CD14-positive monocyte (primary cell): ENCODE measurements at regions not wholly inside any gene's neighbourhood (a gene's known extent, or its start where the extent isn't known, plus 50 kb on each side); places are given as distances from the start of the nearest gene placed in this dataset.

Experiments
- DNase-seq, 3 donors: peaks; one replicate each; pipeline ENCODE4 v3.0.0-alpha.2; 2011 to 2022
- H2AFZ ChIP-seq: 2 replicates; pipeline ENCODE4 v1.6.0; 2012; ENCODE audit warnings: mild to moderate bottlenecking, low read depth, low read length, inconsistent platforms; ENCODE audit not compliant: insufficient read depth, poor library complexity, severe bottlenecking
- H3K27ac ChIP-seq, 2 donors: 1 replicate in 1 of 2; 2 replicates in 1 of 2; pipeline ENCODE4 v1.5.1; 2012 to 2013; ENCODE audit warnings: low read length in 2 of 2, control low read depth in 1 of 2, inconsistent platforms in 1 of 2, low read depth in 1 of 2, mild to moderate bottlenecking in 1 of 2
- H3K27me3 ChIP-seq, 2 donors: one replicate each; pipeline versions ENCODE4 v1.6.0 to v1.6.1; 2011 to 2013; ENCODE audit warnings: low read length in 2 of 2; ENCODE audit not compliant: control insufficient read depth in 2 of 2, insufficient read depth in 2 of 2
- H3K36me3 ChIP-seq, 2 donors: replicated peaks in 1 of 2; 1 replicate in 1 of 2; 2 replicates in 1 of 2; pipeline versions ENCODE4 v1.5.1 to v1.6.1; 2012 to 2013; ENCODE audit warnings: low read length in 2 of 2, control low read depth in 1 of 2, inconsistent platforms in 1 of 2, mild to moderate bottlenecking in 1 of 2; ENCODE audit not compliant: insufficient read depth in 2 of 2, control insufficient read depth in 1 of 2
- H3K4me1 ChIP-seq, 2 donors: 1 replicate in 1 of 2; 2 replicates in 1 of 2; pipeline versions ENCODE4 v1.5.1 to v1.6.1; 2012 to 2013; ENCODE audit warnings: low read length in 2 of 2, control low read depth in 1 of 2, inconsistent platforms in 1 of 2, mild to moderate bottlenecking in 1 of 2, moderate library complexity in 1 of 2; ENCODE audit not compliant: insufficient read depth in 2 of 2, control insufficient read depth in 1 of 2
- H3K4me2 ChIP-seq: replicated peaks from 2 replicates; pipeline ENCODE3; 2012; ENCODE audit warnings: low read length, moderate library complexity, mild to moderate bottlenecking; ENCODE audit not compliant: poor library complexity, severe bottlenecking; ENCODE audit errors: extremely low read depth
- H3K4me3 ChIP-seq, 3 experiments: fragments of 200-600 bp in 1 of 3; sonication (generic) in 1 of 3; replicated peaks in 1 of 3; 1 replicate in 2 of 3; 2 replicates in 1 of 3; pipeline ENCODE4 v1.5.1; 2011 to 2013; ENCODE audit warnings: low read length in 3 of 3, mild to moderate bottlenecking in 3 of 3, control low read depth in 2 of 3, low read depth in 2 of 3, inconsistent platforms in 1 of 3, moderate library complexity in 1 of 3
- H3K79me2 ChIP-seq: 2 replicates; pipeline ENCODE4 v1.6.0; 2012; ENCODE audit warnings: mild to moderate bottlenecking, control low read depth, inconsistent platforms, low read length, moderate library complexity; ENCODE audit not compliant: insufficient read depth
- H3K9ac ChIP-seq: 2 replicates; pipeline ENCODE4 v1.6.0; 2017; ENCODE audit warnings: low read length, mild to moderate bottlenecking; ENCODE audit not compliant: insufficient read depth, poor library complexity, severe bottlenecking
- H3K9me3 ChIP-seq, 2 donors: replicated peaks in 1 of 2; 1 replicate in 1 of 2; 2 replicates in 1 of 2; pipeline versions ENCODE4 v1.5.1 to v1.6.1; 2012 to 2013; ENCODE audit warnings: low read length in 2 of 2, control low read depth in 1 of 2; ENCODE audit not compliant: control insufficient read depth in 1 of 2, insufficient read depth in 1 of 2
- H4K20me1 ChIP-seq: 2 replicates; pipeline ENCODE4 v1.6.0; 2012; ENCODE audit warnings: mild to moderate bottlenecking, low read length, control low read depth, moderate library complexity; ENCODE audit not compliant: insufficient read depth
- H3K27ac Mint-ChIP-seq, 7 donors: one replicate each; pipeline ENCODE4 v1.8.0; 2020; ENCODE audit warnings: mild to moderate bottlenecking in 7 of 7, mixed read lengths in 7 of 7, moderate library complexity in 6 of 7, inconsistent platforms in 2 of 7
- H3K27me3 Mint-ChIP-seq, 3 donors: one replicate each; pipeline ENCODE4 v1.8.0; 2021 to 2022; ENCODE audit warnings: low read depth in 3 of 3, mild to moderate bottlenecking in 3 of 3, mixed read lengths in 3 of 3, moderate library complexity in 3 of 3, inconsistent platforms in 1 of 3
- H3K36me3 Mint-ChIP-seq, 2 donors: one replicate each; pipeline ENCODE4 v1.8.0; 2020; ENCODE audit warnings: mixed read lengths in 2 of 2, inconsistent platforms in 1 of 2, mild to moderate bottlenecking in 1 of 2
- H3K4me1 Mint-ChIP-seq: one replicate; pipeline ENCODE4 v1.8.0; 2020; ENCODE audit warnings: mild to moderate bottlenecking, mixed read lengths
- H3K4me3 Mint-ChIP-seq, 2 donors: one replicate each; pipeline ENCODE4 v1.8.0; 2020; ENCODE audit warnings: mild to moderate bottlenecking in 2 of 2, mixed read lengths in 2 of 2, moderate library complexity in 1 of 2
- H3K9me3 Mint-ChIP-seq, 7 donors: one replicate each; pipeline ENCODE4 v1.8.0; 2020 to 2022; ENCODE audit warnings: mixed read lengths in 7 of 7, mild to moderate bottlenecking in 6 of 7, moderate library complexity in 6 of 7, inconsistent platforms in 2 of 7
- WGBS: methylation state at CpG from one replicate; pipeline ENCODE4 v1.1.5; 2013; ENCODE audit warnings: missing lambda C conversion rate; ENCODE audit not compliant: insufficient coverage; 5-methylcytosine and 5-hydroxymethylcytosine counted together
- intact Hi-C, 2 donors: fragments of 100-400 bp; cut with micrococcal nuclease; formaldehyde crosslinking; loops; one replicate each; pipeline versions ENCODE4 v1.15.0 to v1.15.1; 2023
- TF ChIP-seq, protein P1 (sequence below): fragments of 200-600 bp; IDR thresholded peaks from one replicate; pipeline ENCODE4 v1.8.0; 2022; ENCODE audit warnings: antibody characterized with exemption, mild to moderate bottlenecking

DNA sequence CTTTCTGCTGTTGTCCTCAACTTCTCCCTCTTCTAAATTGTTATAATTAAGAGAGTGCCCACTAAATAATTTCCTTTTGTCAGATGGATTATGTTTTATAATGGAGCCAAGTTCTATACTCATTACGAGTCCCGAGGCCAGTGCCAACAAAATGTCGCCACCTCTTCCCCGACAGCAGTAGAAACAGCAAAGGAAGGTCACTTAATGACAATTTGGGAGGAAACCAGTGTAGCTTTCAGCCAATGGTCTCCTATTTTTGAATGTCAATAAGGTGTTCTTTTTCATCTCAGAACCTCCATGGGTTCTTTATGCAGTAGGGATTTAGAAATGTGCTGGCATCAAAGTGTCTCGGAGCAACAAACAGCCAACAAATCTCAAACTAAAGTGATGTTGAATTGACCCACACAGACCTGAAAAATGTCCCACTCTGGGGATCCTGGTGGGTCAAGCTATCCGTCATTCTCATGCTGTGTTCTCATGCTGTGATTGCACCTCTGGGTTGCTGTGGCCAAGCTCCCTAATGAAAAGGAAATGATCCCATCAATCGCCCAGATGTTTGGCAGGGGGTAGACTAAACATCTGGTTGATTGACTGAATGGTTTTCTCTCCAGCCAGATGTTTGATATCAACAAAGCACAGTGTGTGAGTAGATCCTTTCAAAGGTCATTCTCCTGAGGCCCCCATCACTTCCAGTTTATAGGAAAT lies 291.9 kb downstream of the DMAC1 start:
- no peak overlapping the region for H3K9ac ChIP-seq
- no peaks in the 10 kb centered on the region for H4K20me1 ChIP-seq
- peaks cover 0 to 4% (median 0%) of the 10 kb centered on the region in 7 donors for H3K9me3 Mint-ChIP-seq
- no peaks in the 10 kb centered on the region for H3K27me3 ChIP-seq
- H3K4me3 Mint-ChIP-seq, result no peak overlapping the region
- no peaks in the 10 kb centered on the region for H3K9me3 ChIP-seq
- H3K4me3 ChIP-seq, result no peak overlapping the region
- H3K27me3 Mint-ChIP-seq, result no peaks in the 10 kb centered on the region
- intact Hi-C loops, result no loop called here
- no peak overlapping the region for H3K27ac Mint-ChIP-seq
- no peaks in the 10 kb centered on the region for H3K36me3 Mint-ChIP-seq
- no peak for DNase-seq
- no peak overlapping the region for H3K27ac ChIP-seq
- H3K4me1 Mint-ChIP-seq, result no peaks in the 10 kb centered on the region
- H2AFZ ChIP-seq, result no peak overlapping the region
- no peak overlapping the region for H3K4me2 ChIP-seq
- TF ChIP-seq, protein P1, sequence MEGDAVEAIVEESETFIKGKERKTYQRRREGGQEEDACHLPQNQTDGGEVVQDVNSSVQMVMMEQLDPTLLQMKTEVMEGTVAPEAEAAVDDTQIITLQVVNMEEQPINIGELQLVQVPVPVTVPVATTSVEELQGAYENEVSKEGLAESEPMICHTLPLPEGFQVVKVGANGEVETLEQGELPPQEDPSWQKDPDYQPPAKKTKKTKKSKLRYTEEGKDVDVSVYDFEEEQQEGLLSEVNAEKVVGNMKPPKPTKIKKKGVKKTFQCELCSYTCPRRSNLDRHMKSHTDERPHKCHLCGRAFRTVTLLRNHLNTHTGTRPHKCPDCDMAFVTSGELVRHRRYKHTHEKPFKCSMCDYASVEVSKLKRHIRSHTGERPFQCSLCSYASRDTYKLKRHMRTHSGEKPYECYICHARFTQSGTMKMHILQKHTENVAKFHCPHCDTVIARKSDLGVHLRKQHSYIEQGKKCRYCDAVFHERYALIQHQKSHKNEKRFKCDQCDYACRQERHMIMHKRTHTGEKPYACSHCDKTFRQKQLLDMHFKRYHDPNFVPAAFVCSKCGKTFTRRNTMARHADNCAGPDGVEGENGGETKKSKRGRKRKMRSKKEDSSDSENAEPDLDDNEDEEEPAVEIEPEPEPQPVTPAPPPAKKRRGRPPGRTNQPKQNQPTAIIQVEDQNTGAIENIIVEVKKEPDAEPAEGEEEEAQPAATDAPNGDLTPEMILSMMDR, result no peak
- no peaks in the 10 kb centered on the region for H3K4me1 ChIP-seq
- H3K36me3 ChIP-seq, result no peaks in the 10 kb centered on the region
- WGBS, result 89% methylated on average over 1 of the region's 7 CpGs
- no peaks in the 10 kb centered on the region for H3K79me2 ChIP-seq

DNA sequence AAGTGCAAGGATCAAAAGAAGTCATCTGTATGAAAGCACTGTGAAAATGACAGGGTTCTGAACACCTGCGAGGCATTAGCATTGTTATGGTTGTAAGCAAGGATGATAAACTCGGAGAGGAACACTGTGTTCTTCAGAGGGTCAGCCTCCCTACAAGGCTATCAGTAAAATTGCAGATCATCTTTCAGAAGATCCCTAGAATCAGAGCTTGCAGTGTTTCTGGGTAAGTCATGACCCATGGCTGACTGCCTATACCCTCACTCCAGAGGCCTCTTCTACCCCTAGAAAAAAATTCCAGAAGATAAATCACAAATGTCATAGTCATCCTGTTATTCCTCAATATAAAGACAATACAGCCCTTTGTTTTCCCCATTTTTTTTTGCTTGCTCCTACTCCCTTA lies 292.6 kb downstream of the DMAC1 start:
- no peak overlapping the region for H3K4me3 ChIP-seq
- TF ChIP-seq, protein P1, result no peak
- no peaks in the 10 kb centered on the region for H3K4me1 Mint-ChIP-seq
- no peak overlapping the region for H3K27ac Mint-ChIP-seq
- H3K9me3 Mint-ChIP-seq, result peaks cover 0 to 8% (median 0%) of the 10 kb centered on the region in 7 donors
- no peak for DNase-seq
- H3K9ac ChIP-seq, result no peak overlapping the region
- no peaks in the 10 kb centered on the region for H4K20me1 ChIP-seq
- no peak overlapping the region for H3K4me3 Mint-ChIP-seq
- no peak overlapping the region for H3K27ac ChIP-seq
- 100% methylated on average over 1 of the region's 2 CpGs for WGBS
- H3K36me3 Mint-ChIP-seq, result no peaks in the 10 kb centered on the region
- H3K36me3 ChIP-seq, result no peaks in the 10 kb centered on the region
- H3K9me3 ChIP-seq, result no peaks in the 10 kb centered on the region
- H3K4me1 ChIP-seq, result no peaks in the 10 kb centered on the region
- intact Hi-C loops, result no loop called here
- H3K27me3 Mint-ChIP-seq, result no peaks in the 10 kb centered on the region
- H3K27me3 ChIP-seq, result no peaks in the 10 kb centered on the region
- H3K79me2 ChIP-seq, result no peaks in the 10 kb centered on the region
- no peak overlapping the region for H2AFZ ChIP-seq
- H3K4me2 ChIP-seq, result no peak overlapping the region
